OCI-LY7 (cell line): ENCODE measurements at regions not wholly inside any gene's neighbourhood (a gene's known extent, or its start where the extent isn't known, plus 50 kb on each side); places are given as distances from the start of the nearest gene placed in this dataset.

ENCODE experiments used
- EZH2phosphoT487 ChIP-seq: fragments of 200-600 bp; sonication (generic); IDR thresholded peaks from 2 replicates; pipeline ENCODE4 v1.6.1; 2018; ENCODE audit warnings: low read depth, borderline replicate concordance, mild to moderate bottlenecking, mixed run types, antibody characterized with exemption, low read length, moderate library complexity, mixed read lengths
- TF ChIP-seq, protein P1 (sequence below): fragments of 200-600 bp; sonication (generic); conservative IDR thresholded peaks from 2 replicates; pipeline ENCODE4 v1.5.1; 2014; ENCODE audit warnings: mild to moderate bottlenecking, antibody characterized with exemption, low read length, moderate library complexity, mixed read lengths

DNA sequence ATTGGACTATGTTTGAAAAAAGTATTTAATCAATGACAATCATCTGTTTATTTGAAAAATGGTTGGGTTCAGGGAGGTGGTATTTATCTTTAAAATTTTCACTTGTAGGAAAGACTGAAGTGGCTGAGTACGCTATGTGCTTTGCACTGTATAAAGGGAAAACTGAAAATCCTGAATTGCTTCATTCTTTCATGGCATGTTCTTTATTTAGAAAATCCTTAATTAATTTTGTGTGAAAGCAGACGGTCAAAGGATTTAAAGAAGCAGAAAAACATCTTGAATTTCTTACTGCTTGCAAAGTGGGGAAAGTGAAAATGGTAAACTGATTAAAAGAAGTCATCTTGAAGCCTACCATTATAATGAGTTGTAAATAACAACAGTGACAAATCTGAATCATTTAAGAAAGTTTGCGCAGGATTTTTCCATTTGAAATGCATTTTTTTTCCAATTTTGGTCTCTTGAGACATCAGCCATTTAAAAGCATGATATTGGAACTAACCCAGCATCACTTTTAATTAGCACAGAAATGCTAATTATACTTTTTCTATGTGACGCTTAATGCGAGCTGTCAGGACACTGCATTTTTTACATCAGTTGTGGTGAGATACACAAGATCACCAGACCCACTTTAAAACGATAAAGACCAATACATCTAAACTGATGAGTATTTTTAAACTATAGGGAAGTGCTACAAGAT is 169.0 kb downstream of the NEDD1 start:
- TF ChIP-seq EZH2phosphoT487, result no peak
- TF ChIP-seq, protein P1, sequence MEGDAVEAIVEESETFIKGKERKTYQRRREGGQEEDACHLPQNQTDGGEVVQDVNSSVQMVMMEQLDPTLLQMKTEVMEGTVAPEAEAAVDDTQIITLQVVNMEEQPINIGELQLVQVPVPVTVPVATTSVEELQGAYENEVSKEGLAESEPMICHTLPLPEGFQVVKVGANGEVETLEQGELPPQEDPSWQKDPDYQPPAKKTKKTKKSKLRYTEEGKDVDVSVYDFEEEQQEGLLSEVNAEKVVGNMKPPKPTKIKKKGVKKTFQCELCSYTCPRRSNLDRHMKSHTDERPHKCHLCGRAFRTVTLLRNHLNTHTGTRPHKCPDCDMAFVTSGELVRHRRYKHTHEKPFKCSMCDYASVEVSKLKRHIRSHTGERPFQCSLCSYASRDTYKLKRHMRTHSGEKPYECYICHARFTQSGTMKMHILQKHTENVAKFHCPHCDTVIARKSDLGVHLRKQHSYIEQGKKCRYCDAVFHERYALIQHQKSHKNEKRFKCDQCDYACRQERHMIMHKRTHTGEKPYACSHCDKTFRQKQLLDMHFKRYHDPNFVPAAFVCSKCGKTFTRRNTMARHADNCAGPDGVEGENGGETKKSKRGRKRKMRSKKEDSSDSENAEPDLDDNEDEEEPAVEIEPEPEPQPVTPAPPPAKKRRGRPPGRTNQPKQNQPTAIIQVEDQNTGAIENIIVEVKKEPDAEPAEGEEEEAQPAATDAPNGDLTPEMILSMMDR, result no peak
